Upper lobe of left lung (tissue), 6 donors: ENCODE measurements at regions not wholly inside any gene's neighbourhood (a gene's known extent, or its start where the extent isn't known, plus 50 kb on each side); places are given as distances from the start of the nearest gene placed in this dataset.

ENCODE experiments used
- ATAC-seq, 2 donors: fragments of 200-7000 bp; cut with Tn5 transposase; one replicate each; pipeline ENCODE4 v1.9.1; 2022; ENCODE audit warnings: mild to moderate bottlenecking in 2 of 2, moderate library complexity in 2 of 2; ENCODE audit not compliant: low FRiP score in 2 of 2
- DNase-seq, 2 donors: peaks; one replicate each; pipeline ENCODE4 v3.0.0-alpha.2; 2019 to 2020
- H3K27ac ChIP-seq, 4 donors: fragments of 200-600 bp; sonication (generic); one replicate each; pipeline ENCODE4 v1.5.1; 2016 to 2019
- H3K27me3 ChIP-seq, 4 donors: fragments of 200-600 bp; sonication (generic); one replicate each; pipeline ENCODE4 v1.5.1; 2017 to 2019
- H3K36me3 ChIP-seq, 4 donors: fragments of 200-600 bp; sonication (generic); one replicate each; pipeline ENCODE4 v1.5.1; 2016 to 2019
- H3K4me1 ChIP-seq, 4 donors: fragments of 200-600 bp; sonication (generic); one replicate each; pipeline ENCODE4 v1.5.1; 2018 to 2019
- H3K4me3 ChIP-seq, 4 donors: fragments of 200-600 bp; sonication (generic); one replicate each; pipeline ENCODE4 v1.5.1; 2017 to 2019; ENCODE audit warnings: mild to moderate bottlenecking in 2 of 4, moderate library complexity in 1 of 4
- H3K9me3 ChIP-seq, 4 donors: fragments of 200-600 bp; sonication (generic); one replicate each; pipeline ENCODE4 v1.5.1; 2018 to 2019
- EP300 ChIP-seq, 4 donors: sonication (generic); formaldehyde crosslinking; IDR thresholded peaks; one replicate each; pipeline ENCODE4 v1.5.1; 2017; ENCODE audit warnings: antibody characterized with exemption in 4 of 4, control low read depth in 2 of 4
- POLR2A ChIP-seq, 4 donors: fragments of 450-650 bp; IDR thresholded peaks; one replicate each; pipeline ENCODE4 v1.5.1; 2016 to 2017; ENCODE audit warnings: antibody characterized with exemption in 4 of 4, mild to moderate bottlenecking in 2 of 4
- POLR2AphosphoS5 ChIP-seq, 2 donors: sonication (generic); formaldehyde crosslinking; IDR thresholded peaks; one replicate each; pipeline ENCODE4 v1.5.1; 2017; ENCODE audit warnings: antibody characterized with exemption in 2 of 2
- WGBS, 2 donors: methylation state at CpG; one replicate each; pipeline ENCODE4 v1.1.5; 2017 to 2018; 5-methylcytosine and 5-hydroxymethylcytosine counted together
- TF ChIP-seq, protein P1 (sequence below), 6 experiments: fragments of 450-650 bp in 4 of 6; fragments of 200-600 bp in 2 of 6; sonication (generic) in 2 of 6; IDR thresholded peaks; one replicate each; pipeline ENCODE4 v1.5.1; 2016 to 2019; ENCODE audit warnings: antibody characterized with exemption in 6 of 6
- donor health status: DM: no; HTN: no; CAD: no; lungs with moderate emphysema.
- donor health status: DM: no; HTN: yes; CAD: no; lungs with severe emphysema.

DNA sequence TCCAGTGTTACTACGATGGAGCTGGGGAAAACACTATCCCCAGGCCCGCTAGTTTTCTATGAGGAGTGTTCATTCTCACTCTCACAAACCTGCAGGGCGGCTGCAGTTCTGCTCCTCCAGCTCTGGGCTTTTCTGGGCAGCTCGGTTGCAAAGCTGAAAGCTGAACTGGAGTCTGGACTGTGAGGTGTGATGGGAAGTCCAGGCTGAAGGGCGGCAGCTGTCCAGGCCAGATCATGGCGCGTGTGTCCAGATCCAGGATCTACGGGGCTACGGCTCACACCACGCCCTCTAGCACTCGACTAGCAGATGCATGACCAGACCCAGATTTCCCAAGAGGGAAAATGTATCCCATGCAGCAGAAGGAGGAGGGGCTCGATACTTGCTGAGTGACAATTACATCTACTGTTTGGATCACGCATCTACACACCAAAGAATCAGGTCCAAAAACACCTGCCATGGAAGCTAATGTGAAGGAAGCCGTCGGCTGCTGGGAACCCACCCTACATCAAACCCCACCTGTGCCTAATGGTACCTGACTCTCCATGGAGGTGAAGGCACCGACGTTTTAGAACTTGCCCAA is 555.0 kb downstream of the BRD1 start:
- Histone ChIP-seq H3K36me3 (no peaks in the 10 kb centered on the region), H3K27me3 (peaks cover 0 to 4% (median 0%) of the 10 kb centered on the region in 4 donors), H3K4me3 (no peak overlapping the region), H3K27ac (no peak overlapping the region), H3K4me1 (no peaks in the 10 kb centered on the region), H3K9me3 (no peaks in the 10 kb centered on the region)
- ATAC-seq (no peak), DNase-seq (peak in 1 of 2 donors; percentile 13)
- 77 to 82% methylated on average over 17 of the region's 17 CpGs for WGBS, 2 donors
- TF ChIP-seq EP300 (IDR thresholded peaks at IDR 0.05) (no peak), POLR2A (IDR thresholded peaks at IDR 0.05) (no peak), POLR2AphosphoS5 (IDR thresholded peaks at IDR 0.05) (no peak)
- TF ChIP-seq, protein P1, sequence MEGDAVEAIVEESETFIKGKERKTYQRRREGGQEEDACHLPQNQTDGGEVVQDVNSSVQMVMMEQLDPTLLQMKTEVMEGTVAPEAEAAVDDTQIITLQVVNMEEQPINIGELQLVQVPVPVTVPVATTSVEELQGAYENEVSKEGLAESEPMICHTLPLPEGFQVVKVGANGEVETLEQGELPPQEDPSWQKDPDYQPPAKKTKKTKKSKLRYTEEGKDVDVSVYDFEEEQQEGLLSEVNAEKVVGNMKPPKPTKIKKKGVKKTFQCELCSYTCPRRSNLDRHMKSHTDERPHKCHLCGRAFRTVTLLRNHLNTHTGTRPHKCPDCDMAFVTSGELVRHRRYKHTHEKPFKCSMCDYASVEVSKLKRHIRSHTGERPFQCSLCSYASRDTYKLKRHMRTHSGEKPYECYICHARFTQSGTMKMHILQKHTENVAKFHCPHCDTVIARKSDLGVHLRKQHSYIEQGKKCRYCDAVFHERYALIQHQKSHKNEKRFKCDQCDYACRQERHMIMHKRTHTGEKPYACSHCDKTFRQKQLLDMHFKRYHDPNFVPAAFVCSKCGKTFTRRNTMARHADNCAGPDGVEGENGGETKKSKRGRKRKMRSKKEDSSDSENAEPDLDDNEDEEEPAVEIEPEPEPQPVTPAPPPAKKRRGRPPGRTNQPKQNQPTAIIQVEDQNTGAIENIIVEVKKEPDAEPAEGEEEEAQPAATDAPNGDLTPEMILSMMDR (IDR thresholded peaks at IDR 0.05), result no peak

DNA sequence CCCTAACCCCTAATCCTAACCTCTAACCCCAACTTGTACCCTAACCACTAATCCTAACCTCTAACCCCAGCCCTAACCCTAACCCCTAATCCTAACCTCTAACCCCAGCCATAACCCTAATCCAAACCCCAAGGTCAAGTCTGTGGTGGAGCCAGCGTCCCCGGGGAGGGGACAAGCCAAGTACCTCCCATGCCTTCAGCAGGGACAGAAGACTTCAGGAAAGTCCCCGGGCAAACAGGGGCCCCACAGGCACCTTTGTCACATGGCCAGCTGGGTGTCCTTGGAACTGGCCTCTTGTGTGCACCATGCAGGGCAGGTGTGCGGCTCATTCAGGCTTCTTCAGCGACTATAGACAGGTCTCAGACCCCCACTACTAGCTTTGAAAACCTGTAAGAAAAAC is 555.8 kb downstream of the BRD1 start:
- peaks cover 0 to 4% (median 0%) of the 10 kb centered on the region in 4 donors for H3K27me3 ChIP-seq
- no peak overlapping the region for H3K27ac ChIP-seq
- no peak for TF ChIP-seq POLR2AphosphoS5 (IDR thresholded peaks at IDR 0.05)
- TF ChIP-seq EP300 (IDR thresholded peaks at IDR 0.05), result no peak
- TF ChIP-seq, protein P1 (IDR thresholded peaks at IDR 0.05), result no peak
- TF ChIP-seq POLR2A (IDR thresholded peaks at IDR 0.05), result no peak
- H3K36me3 ChIP-seq, result no peaks in the 10 kb centered on the region
- no peaks in the 10 kb centered on the region for H3K4me1 ChIP-seq
- 69 to 87% methylated on average over 4 to 5 of the region's 5 CpGs for WGBS, 2 donors
- no peaks in the 10 kb centered on the region for H3K9me3 ChIP-seq
- H3K4me3 ChIP-seq, result no peak overlapping the region
- no peak for ATAC-seq
- peak in 1 of 2 donors; percentile 17 for DNase-seq

DNA sequence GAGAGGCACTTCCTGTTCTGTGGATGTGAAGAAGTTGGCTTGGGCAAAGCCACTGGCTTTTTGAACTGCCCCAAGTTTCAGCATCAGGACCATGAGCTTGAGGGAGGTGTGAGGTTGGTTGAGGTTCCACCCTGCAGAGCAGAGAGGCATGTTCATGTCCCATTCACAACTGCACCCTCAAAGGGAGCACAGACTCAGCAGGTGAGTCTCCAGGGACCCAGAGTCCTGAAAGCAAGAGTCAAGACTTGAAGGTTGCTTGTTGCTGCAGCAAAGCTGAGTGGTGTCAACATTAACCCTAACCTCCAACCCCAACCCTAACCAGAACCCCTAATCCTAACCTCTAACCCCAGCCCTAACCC is 556.3 kb downstream of the BRD1 start:
- DNase-seq, result no peak
- Histone ChIP-seq H3K36me3 (no peaks in the 10 kb centered on the region), H3K27ac (no peak overlapping the region), H3K4me3 (no peak overlapping the region), H3K4me1 (no peaks in the 10 kb centered on the region), H3K27me3 (peaks cover 0 to 4% (median 0%) of the 10 kb centered on the region in 4 donors), H3K9me3 (no peaks in the 10 kb centered on the region)
- no peak for ATAC-seq
- TF ChIP-seq, protein P1 (IDR thresholded peaks at IDR 0.05), result no peak
- TF ChIP-seq POLR2A (IDR thresholded peaks at IDR 0.05) (no peak), POLR2AphosphoS5 (IDR thresholded peaks at IDR 0.05) (no peak), EP300 (IDR thresholded peaks at IDR 0.05) (no peak)

DNA sequence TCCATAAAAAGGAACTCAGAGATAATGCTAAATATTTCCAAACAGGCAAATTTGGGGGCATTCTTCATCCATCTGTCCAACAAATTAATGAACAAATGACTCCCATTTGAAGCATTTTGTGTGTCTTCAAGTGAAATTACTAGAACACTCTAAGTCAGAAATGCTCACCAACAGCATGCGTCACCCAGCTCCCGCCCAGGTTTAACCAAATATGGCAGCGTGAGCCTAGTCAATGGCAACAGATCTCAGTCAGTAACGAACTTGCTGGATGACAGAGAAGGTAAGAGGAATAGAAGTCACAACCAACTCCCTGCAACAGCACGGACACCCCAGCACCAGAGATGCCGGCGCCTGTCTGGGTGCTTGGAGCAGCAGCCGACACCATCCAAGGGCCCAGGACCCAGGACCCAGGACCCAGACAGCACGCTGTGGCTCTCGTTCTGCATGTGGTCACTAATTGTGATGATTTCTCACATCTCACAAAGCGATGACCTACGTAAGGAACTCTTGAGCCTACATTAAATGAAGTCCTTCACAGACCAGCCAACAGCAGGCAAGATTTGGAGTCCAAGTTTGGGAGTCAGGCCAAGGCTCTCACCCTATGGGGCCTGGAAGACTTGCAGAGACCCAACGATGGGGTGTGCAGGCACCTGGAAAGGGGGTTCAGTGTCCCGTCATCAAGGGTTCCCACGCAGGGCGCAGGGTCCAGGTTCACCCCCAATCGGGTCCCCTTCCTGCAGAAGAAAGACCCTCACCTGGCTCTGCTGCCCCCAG is 556.9 kb downstream of the BRD1 start:
- no peaks in the 10 kb centered on the region for H3K36me3 ChIP-seq
- no peak for ATAC-seq
- no peaks in the 10 kb centered on the region for H3K4me1 ChIP-seq
- no peak for TF ChIP-seq POLR2AphosphoS5 (IDR thresholded peaks at IDR 0.05)
- TF ChIP-seq POLR2A (IDR thresholded peaks at IDR 0.05), result no peak
- TF ChIP-seq, protein P1 (IDR thresholded peaks at IDR 0.05), result no peak
- TF ChIP-seq EP300 (IDR thresholded peaks at IDR 0.05), result no peak
- H3K27ac ChIP-seq, result no peak overlapping the region
- H3K4me3 ChIP-seq, result no peak overlapping the region
- peaks cover 0 to 4% (median 0%) of the 10 kb centered on the region in 4 donors for H3K27me3 ChIP-seq
- no peaks in the 10 kb centered on the region for H3K9me3 ChIP-seq
- WGBS, 2 donors, result 86 to 87% methylated on average over 13 to 17 of the region's 17 CpGs
- no peak for DNase-seq
